ENCODE measurements at regions not wholly inside any gene's neighbourhood (a gene's known extent, or its start where the extent isn't known, plus 50 kb on each side); places are given as distances from the start of the nearest gene placed in this dataset.

DNA sequence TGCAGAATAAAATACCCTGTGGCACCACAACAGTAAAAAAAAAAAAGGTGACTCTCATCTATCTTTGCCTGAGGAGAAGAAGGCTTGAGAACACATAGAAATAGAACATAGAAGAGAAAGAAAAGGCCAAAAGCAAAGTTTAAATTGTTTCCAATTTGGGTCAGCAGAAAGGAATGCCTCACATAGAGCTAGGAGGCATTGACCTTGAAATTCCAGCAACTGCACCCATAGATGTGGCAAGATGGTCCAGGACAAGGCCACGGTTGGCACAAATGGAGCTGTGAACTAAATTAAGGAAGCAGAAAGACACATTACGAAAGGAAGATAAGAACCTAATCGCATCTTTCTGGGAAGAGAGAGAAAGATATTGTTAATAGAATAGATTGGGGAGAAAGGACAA lies 588.3 kb downstream of the LMO4 start:
- Histone ChIP-seq H3K27me3 (ENCODE audit: low read depth) (no peaks in the 10 kb centered on the region), H3K9me3 (no peaks in the 10 kb centered on the region), H3K4me3 (no peak overlapping the region), H3K36me3 (no peaks in the 10 kb centered on the region), H3K27ac (no peak overlapping the region), H3K4me1 (no peaks in the 10 kb centered on the region)
- intact Hi-C loops (cut with DNase I): no loop called here
- TF ChIP-seq, protein P1, sequence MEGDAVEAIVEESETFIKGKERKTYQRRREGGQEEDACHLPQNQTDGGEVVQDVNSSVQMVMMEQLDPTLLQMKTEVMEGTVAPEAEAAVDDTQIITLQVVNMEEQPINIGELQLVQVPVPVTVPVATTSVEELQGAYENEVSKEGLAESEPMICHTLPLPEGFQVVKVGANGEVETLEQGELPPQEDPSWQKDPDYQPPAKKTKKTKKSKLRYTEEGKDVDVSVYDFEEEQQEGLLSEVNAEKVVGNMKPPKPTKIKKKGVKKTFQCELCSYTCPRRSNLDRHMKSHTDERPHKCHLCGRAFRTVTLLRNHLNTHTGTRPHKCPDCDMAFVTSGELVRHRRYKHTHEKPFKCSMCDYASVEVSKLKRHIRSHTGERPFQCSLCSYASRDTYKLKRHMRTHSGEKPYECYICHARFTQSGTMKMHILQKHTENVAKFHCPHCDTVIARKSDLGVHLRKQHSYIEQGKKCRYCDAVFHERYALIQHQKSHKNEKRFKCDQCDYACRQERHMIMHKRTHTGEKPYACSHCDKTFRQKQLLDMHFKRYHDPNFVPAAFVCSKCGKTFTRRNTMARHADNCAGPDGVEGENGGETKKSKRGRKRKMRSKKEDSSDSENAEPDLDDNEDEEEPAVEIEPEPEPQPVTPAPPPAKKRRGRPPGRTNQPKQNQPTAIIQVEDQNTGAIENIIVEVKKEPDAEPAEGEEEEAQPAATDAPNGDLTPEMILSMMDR (IDR thresholded peaks at IDR 0.05): no peak
- no peak for DNase-seq
- no peak for ATAC-seq

GRCh38 chr1:87918398-87918797 lies 589.7 kb downstream of the LMO4 start:
- TF ChIP-seq, protein P1 (IDR thresholded peaks at IDR 0.05): no peak
- intact Hi-C loops (cut with DNase I): no loop called here
- no peak for ATAC-seq
- Histone ChIP-seq H3K4me1 (no peaks in the 10 kb centered on the region), H3K36me3 (no peaks in the 10 kb centered on the region), H3K27ac (no peak overlapping the region), H3K27me3 (ENCODE audit: low read depth) (no peaks in the 10 kb centered on the region), H3K4me3 (no peak overlapping the region), H3K9me3 (no peaks in the 10 kb centered on the region)
- DNase-seq: no peak

DNA sequence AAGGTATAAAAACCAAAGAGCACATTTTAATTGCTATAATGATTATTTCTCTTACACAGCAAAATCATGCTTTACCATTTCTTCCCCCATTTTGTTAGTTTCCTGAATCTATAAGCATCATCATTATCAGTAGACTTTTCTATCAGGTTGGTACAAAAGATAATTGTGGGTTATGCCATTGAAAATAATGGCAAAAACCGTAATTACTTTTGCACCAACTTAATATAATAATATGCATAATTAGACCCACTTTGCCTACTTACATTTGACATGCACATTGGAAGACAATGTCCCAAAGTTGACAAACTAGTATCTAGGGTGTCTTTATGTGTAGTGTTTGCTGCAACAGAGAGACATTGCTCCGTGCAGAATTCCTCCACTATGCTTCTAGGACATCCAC lies 594.2 kb downstream of the LMO4 start:
- Histone ChIP-seq H3K27me3 (ENCODE audit: low read depth) (no peaks in the 10 kb centered on the region), H3K36me3 (no peaks in the 10 kb centered on the region), H3K27ac (no peak overlapping the region), H3K9me3 (no peaks in the 10 kb centered on the region), H3K4me3 (no peak overlapping the region), H3K4me1 (no peaks in the 10 kb centered on the region)
- DNase-seq (no peak), ATAC-seq (no peak)
- intact Hi-C loops (cut with DNase I): no loop called here
- TF ChIP-seq, protein P1 (IDR thresholded peaks at IDR 0.05): no peak

DNA sequence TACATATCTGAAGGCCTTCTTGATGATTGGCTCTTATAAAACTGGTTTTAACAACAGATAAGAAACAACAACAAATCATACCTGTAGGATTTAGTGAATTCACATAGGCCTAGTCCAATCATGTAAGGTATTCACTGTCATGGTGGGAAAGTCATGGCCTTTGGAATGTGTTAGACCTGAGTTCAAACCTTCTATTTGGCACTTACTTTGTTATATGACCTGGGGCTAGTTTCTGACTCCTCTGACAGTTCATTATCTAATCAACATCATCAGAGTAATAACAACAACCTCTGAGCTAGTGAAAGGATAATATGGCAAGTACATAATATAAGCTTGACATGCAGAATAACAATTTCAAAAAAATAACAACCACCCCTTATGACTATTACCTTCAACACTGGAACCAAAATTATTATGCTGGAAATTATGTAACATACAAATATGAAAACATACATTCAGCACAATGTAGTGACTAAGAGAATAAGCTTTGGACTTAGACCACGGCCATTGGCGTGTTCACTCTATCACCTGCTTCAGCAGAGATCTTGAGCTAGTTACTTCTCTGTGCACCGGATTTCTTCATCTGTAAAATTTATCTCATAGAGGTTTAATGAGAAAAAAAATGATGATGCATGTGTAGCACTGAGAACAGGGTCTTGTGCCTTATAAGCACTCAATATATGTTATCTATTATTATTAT lies 597.6 kb downstream of the LMO4 start:
- DNase-seq: no peak
- ATAC-seq: no peak
- Histone ChIP-seq H3K27ac (no peak overlapping the region), H3K27me3 (ENCODE audit: low read depth) (no peaks in the 10 kb centered on the region), H3K4me3 (no peak overlapping the region), H3K4me1 (no peaks in the 10 kb centered on the region), H3K9me3 (no peaks in the 10 kb centered on the region), H3K36me3 (no peaks in the 10 kb centered on the region)
- intact Hi-C loops (cut with DNase I): no loop called here
- TF ChIP-seq, protein P1 (IDR thresholded peaks at IDR 0.05): no peak

- H3K4me3 ChIP-seq: no peak overlapping the region
- H3K27ac ChIP-seq: no peak overlapping the region
- H3K36me3 ChIP-seq: no peaks in the 10 kb centered on the region
- no peaks in the 10 kb centered on the region for H3K4me1 ChIP-seq
- H3K27me3 ChIP-seq (ENCODE audit: low read depth): no peaks in the 10 kb centered on the region
- TF ChIP-seq, protein P1 (IDR thresholded peaks at IDR 0.05): no peak
- ATAC-seq (no peak), DNase-seq (no peak)
- H3K9me3 ChIP-seq: no peaks in the 10 kb centered on the region
- intact Hi-C loops (cut with DNase I): no loop called here
These were observed 598.2 kb downstream of the LMO4 start for GRCh38 chr1:87926921-87927320.
